Suprapubic skin (tissue), 4 donors: ENCODE measurements at regions not wholly inside any gene's neighbourhood (a gene's known extent, or its start where the extent isn't known, plus 50 kb on each side); places are given as distances from the start of the nearest gene placed in this dataset.

Source experiments
- DNase-seq, 2 donors: peaks; one replicate each; pipeline ENCODE4 v3.0.0-alpha.2; 2019; ENCODE audit warnings: low spot score in 2 of 2
- H3K27ac ChIP-seq: fragments of 200-600 bp; sonication (generic); one replicate; pipeline ENCODE4 v1.5.1; 2019
- H3K27me3 ChIP-seq: fragments of 200-600 bp; sonication (generic); one replicate; pipeline ENCODE4 v1.5.1; 2019
- H3K36me3 ChIP-seq: fragments of 200-600 bp; sonication (generic); one replicate; pipeline ENCODE4 v1.5.1; 2019
- H3K4me1 ChIP-seq: fragments of 200-600 bp; sonication (generic); one replicate; pipeline ENCODE4 v1.5.1; 2019
- H3K4me3 ChIP-seq: fragments of 200-600 bp; sonication (generic); one replicate; pipeline ENCODE4 v1.5.1; 2019; ENCODE audit warnings: mild to moderate bottlenecking
- H3K9me3 ChIP-seq: fragments of 200-600 bp; sonication (generic); one replicate; pipeline ENCODE4 v1.5.1; 2019
- CTCF ChIP-seq, 2 donors: fragments of 200-600 bp in 1 of 2; fragments of 450-650 bp in 1 of 2; sonication (generic) in 1 of 2; IDR thresholded peaks; one replicate each; pipeline ENCODE4 v1.5.1; 2016 to 2019; ENCODE audit warnings: antibody characterized with exemption in 2 of 2, mild to moderate bottlenecking in 1 of 2, moderate library complexity in 1 of 2
- EP300 ChIP-seq: sonication (generic); formaldehyde crosslinking; IDR thresholded peaks from one replicate; pipeline ENCODE4 v1.6.1; 2017; ENCODE audit warnings: antibody characterized with exemption
- POLR2A ChIP-seq, 2 donors: fragments of 450-650 bp; IDR thresholded peaks; one replicate each; pipeline ENCODE4 v1.6.1; 2017; ENCODE audit warnings: antibody characterized with exemption in 2 of 2, mild to moderate bottlenecking in 2 of 2, moderate library complexity in 2 of 2
- POLR2AphosphoS5 ChIP-seq, 3 donors: sonication (generic); formaldehyde crosslinking; IDR thresholded peaks; one replicate each; pipeline ENCODE4 v1.6.1; 2017; ENCODE audit warnings: antibody characterized with exemption in 3 of 3
- WGBS: methylation state at CpG from one replicate; pipeline ENCODE4 v1.1.5; 2018; 5-methylcytosine and 5-hydroxymethylcytosine counted together

- Histone ChIP-seq H3K27me3 (peaks cover 3% of the 10 kb centered on the region), H3K4me3 (no peak overlapping the region), H3K4me1 (no peaks in the 10 kb centered on the region), H3K9me3 (no peaks in the 10 kb centered on the region), H3K36me3 (no peaks in the 10 kb centered on the region), H3K27ac (no peak overlapping the region)
- 57% methylated on average over 3 of the region's 4 CpGs for WGBS
- DNase-seq: no peak
- no peak for TF ChIP-seq POLR2AphosphoS5 (IDR thresholded peaks at IDR 0.05)
- no peak for TF ChIP-seq POLR2A (IDR thresholded peaks at IDR 0.05)
- no peak for TF ChIP-seq CTCF (IDR thresholded peaks at IDR 0.05)
- TF ChIP-seq EP300: no peak
These were observed 129.7 kb downstream of the FAXC start for GRCh38 chr6:99219788-99220187.

GRCh38 chr6:99216959-99217358 is 132.5 kb downstream of the FAXC start:
- Histone ChIP-seq H3K4me1 (no peaks in the 10 kb centered on the region), H3K36me3 (no peaks in the 10 kb centered on the region), H3K4me3 (no peak overlapping the region), H3K27ac (no peak overlapping the region), H3K27me3 (peaks cover 3% of the 10 kb centered on the region), H3K9me3 (no peaks in the 10 kb centered on the region)
- no peak for DNase-seq
- 43% methylated on average over 6 of the region's 6 CpGs for WGBS
- TF ChIP-seq CTCF (IDR thresholded peaks at IDR 0.05) (no peak), POLR2A (IDR thresholded peaks at IDR 0.05) (no peak), EP300 (no peak), POLR2AphosphoS5 (IDR thresholded peaks at IDR 0.05) (no peak)

GRCh38 chr6:99195986-99196655 is 153.4 kb downstream of the FAXC start:
- Histone ChIP-seq H3K4me1 (no peaks in the 10 kb centered on the region), H3K36me3 (no peaks in the 10 kb centered on the region), H3K9me3 (no peaks in the 10 kb centered on the region), H3K4me3 (no peak overlapping the region), H3K27me3 (no peaks in the 10 kb centered on the region), H3K27ac (no peak overlapping the region)
- no peak for TF ChIP-seq POLR2AphosphoS5 (IDR thresholded peaks at IDR 0.05)
- TF ChIP-seq EP300: no peak
- TF ChIP-seq CTCF (IDR thresholded peaks at IDR 0.05): no peak
- no peak for TF ChIP-seq POLR2A (IDR thresholded peaks at IDR 0.05)
- DNase-seq: no peak
- 75% methylated on average over 2 of the region's 2 CpGs for WGBS

GRCh38 chr6:99192561-99192960 is 156.9 kb downstream of the FAXC start:
- Histone ChIP-seq H3K36me3 (no peaks in the 10 kb centered on the region), H3K27me3 (no peaks in the 10 kb centered on the region), H3K4me1 (no peaks in the 10 kb centered on the region), H3K27ac (no peak overlapping the region), H3K9me3 (no peaks in the 10 kb centered on the region), H3K4me3 (no peak overlapping the region)
- TF ChIP-seq POLR2A (IDR thresholded peaks at IDR 0.05) (no peak), CTCF (IDR thresholded peaks at IDR 0.05) (no peak), EP300 (no peak), POLR2AphosphoS5 (IDR thresholded peaks at IDR 0.05) (no peak)
- 80% methylated on average over 4 of the region's 4 CpGs for WGBS
- DNase-seq: no peak

- Histone ChIP-seq H3K36me3 (no peaks in the 10 kb centered on the region), H3K4me3 (no peak overlapping the region), H3K9me3 (no peaks in the 10 kb centered on the region), H3K27me3 (no peaks in the 10 kb centered on the region), H3K4me1 (no peaks in the 10 kb centered on the region), H3K27ac (no peak overlapping the region)
- TF ChIP-seq POLR2A (IDR thresholded peaks at IDR 0.05) (no peak), CTCF (IDR thresholded peaks at IDR 0.05) (no peak), EP300 (no peak), POLR2AphosphoS5 (IDR thresholded peaks at IDR 0.05) (no peak)
- DNase-seq: no peak
- 81% methylated on average over 7 of the region's 7 CpGs for WGBS
These were observed 159.4 kb downstream of the FAXC start for GRCh38 chr6:99189823-99190721.
